OCI-LY1 (cell line): ENCODE measurements at regions not wholly inside any gene's neighbourhood (a gene's known extent, or its start where the extent isn't known, plus 50 kb on each side); places are given as distances from the start of the nearest gene placed in this dataset.

Source experiments
- EZH2 ChIP-seq: fragments of 200-600 bp; sonication (generic), shearing (Covaris generic); IDR thresholded peaks from 2 replicates; pipeline ENCODE4 v1.8.0; 2017; ENCODE audit warnings: borderline replicate concordance, mixed run types, mild to moderate bottlenecking, antibody characterized with exemption, low read length, moderate library complexity, mixed read lengths
- TF ChIP-seq, protein P1 (sequence below): fragments of 200-600 bp; sonication (generic), shearing (Covaris generic); IDR thresholded peaks from 2 replicates; pipeline ENCODE4 v1.5.1; 2017; ENCODE audit warnings: mild to moderate bottlenecking, antibody characterized with exemption, low read length, moderate library complexity, mixed read lengths

DNA sequence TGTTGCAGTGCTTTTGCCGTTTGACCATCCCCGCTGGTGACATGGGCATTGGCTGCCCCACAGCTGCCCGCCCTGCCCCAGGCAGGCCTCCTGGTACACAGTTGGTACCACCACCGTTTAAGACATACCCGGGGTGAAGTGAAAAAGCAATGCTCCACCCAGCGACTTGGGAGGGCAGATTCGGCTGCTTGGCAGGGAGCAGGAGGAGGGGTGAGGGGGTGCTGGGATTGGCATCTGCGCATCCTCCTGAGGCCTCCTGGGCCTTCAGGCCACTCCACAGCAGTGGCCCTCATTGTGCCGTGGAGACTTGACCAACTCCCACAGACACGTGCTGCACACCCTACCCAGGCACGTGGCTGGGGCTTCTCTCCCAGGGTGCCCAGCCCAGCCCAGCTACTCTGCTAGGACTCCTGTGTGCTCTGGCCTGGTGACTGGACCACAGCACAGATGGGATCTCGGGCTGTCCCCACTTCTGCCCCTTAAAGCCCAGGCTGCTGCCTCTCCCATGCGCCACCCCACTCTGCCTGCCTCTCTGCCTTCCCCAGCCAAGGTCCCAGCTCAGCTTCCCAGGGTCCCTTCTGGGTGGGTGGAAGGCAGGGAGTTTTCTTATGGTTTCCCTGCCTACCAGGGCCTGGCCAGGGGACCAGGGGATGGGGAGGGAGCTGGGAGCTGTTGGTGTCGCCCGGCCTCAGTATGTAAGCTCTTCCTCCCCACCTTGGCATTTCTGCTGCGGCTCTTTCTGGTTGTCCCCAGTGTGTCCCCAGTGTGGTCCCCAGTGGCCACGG is 157.0 kb upstream of the HS6ST1 start:
- TF ChIP-seq, protein P1, sequence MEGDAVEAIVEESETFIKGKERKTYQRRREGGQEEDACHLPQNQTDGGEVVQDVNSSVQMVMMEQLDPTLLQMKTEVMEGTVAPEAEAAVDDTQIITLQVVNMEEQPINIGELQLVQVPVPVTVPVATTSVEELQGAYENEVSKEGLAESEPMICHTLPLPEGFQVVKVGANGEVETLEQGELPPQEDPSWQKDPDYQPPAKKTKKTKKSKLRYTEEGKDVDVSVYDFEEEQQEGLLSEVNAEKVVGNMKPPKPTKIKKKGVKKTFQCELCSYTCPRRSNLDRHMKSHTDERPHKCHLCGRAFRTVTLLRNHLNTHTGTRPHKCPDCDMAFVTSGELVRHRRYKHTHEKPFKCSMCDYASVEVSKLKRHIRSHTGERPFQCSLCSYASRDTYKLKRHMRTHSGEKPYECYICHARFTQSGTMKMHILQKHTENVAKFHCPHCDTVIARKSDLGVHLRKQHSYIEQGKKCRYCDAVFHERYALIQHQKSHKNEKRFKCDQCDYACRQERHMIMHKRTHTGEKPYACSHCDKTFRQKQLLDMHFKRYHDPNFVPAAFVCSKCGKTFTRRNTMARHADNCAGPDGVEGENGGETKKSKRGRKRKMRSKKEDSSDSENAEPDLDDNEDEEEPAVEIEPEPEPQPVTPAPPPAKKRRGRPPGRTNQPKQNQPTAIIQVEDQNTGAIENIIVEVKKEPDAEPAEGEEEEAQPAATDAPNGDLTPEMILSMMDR: no peak
- no peak for TF ChIP-seq EZH2
